ENCODE measurements at regions not wholly inside any gene's neighbourhood (a gene's known extent, or its start where the extent isn't known, plus 50 kb on each side); places are given as distances from the start of the nearest gene placed in this dataset.

DNA sequence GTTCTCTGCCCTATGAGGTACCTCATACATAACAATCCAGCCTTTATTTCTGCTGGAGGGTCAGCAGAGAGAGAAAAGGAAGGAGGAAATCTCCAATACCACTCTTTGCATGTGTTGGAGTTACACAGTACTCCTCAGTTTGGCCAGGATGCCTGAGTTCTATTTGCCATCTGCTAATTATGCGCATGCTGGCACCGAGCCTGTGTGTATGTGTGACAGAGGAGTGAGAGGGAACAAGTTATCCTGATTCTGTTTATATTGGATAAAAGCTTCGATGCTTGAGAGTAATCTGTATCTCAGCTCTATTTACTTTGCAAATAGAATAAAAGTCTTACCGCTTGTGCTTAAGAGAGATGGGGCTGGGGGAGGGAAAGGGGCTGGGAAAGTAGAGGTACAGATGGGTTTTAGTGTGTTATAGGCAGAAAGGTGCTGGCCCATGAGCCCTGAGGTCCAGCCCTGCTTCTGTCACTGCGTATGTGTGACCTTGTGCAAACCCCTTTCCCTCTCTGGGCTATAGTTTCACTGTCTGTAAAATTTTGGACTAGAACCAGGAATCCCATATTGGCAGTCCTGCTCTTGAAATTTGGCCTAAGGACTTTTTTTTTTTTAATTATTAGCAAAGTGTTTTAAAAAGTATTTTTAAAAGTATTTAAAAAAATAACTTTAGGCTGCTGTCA lies 54.5 kb upstream of the PLXNA2 start:
- no peak for ATAC-seq

DNA sequence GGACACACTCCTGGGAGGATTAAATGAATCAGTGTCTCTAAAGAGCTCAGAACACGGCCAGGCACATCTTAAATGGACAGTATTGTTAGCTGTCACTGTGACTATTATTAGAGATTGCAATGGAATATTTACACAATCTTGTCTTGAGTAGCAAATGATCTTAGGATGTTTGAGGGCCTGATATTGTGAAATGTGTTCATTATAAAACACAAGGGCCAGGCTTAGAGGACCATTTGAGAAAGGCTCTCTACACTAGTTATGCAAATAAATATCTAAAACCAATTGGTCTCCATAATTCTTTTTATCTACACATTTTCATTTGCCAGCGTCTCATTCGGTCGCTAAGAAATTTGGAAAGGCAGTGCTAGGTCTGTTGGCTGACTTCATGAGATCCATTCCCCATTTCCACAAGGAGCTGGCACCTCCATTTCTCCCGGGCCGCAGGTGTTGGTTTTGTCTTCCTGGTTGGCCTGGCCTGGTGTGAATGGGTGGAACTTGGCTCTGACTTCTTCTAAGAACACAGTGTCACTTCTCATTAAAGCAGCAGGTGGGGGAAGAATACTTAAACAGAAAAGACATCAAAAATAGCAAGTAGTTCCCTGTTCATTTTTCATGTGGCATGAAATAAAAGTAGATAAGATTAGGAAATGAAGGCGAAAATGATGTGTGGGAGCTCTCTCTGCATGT lies 56.0 kb upstream of the PLXNA2 start:
- ATAC-seq = no peak

DNA sequence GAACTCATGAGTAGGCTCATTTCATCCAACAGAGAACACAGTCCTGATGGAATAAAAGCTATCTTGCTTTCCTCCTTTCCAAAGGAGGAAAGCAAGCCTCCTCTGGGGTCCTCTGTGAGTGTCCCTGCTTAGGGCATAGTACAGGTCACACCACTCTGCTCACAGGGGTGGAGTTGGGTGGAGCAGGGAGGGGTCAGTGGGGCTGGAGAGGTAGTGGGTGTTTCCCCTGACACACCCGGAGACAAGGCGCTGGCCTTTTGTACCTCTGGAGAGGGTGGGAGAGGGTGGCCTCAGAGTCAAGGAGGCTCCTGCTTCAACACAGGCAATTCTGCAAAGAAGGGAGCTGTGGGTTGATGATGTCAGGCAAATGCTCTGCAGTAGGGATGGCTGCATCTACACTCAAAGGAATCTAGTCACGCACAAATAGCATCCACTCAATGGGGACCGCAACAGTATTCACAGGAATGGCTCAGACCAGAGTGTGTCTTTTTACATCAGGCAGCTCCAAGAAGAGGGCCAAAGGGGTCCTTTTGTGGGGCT lies 58.6 kb upstream of the PLXNA2 start:
- ATAC-seq = no peak

DNA sequence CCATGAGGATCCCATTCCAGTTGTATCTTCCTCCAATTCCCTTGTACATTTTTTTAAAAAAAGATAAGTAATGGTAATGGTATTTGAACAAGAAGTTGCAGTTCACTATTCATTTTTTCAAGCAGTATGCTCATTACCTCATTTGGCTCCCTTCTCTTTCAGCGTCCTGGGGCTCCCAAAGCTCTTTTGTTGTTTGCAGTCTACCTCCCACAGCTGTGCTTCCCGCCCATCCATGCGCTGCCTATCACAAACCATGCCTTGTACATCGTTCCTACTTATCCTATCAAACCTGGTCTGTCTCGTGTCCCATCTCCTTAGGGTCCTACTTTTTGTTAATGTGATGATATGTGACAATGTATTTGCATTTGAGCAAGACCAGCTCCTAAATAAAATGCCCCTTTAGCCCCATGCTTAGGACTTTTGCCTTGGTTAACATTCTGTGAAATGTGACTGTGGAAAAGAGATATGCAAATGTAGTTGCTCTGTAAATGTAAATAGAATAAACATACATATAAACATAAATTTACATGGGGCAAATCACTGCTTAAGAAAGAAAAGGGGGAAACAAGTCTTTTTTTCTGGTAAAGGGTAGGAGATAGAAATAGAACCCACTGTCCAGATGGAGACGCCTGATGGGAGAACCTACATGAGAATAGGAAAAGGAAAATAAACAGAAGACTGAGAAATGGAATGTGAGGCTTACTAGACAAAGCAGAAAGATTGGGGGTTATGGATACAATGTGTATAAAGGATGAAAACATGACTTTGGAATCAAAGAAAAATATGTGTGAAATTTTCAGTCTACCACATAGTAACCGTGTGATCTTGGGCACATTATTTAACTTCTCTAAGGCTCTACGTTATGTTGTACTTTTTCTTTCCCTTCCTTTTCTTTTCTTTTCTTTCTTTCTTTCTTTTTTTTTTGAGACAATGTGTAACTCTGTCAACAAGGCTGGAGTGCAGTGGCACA lies 59.8 kb upstream of the PLXNA2 start:
- ATAC-seq = no peak

DNA sequence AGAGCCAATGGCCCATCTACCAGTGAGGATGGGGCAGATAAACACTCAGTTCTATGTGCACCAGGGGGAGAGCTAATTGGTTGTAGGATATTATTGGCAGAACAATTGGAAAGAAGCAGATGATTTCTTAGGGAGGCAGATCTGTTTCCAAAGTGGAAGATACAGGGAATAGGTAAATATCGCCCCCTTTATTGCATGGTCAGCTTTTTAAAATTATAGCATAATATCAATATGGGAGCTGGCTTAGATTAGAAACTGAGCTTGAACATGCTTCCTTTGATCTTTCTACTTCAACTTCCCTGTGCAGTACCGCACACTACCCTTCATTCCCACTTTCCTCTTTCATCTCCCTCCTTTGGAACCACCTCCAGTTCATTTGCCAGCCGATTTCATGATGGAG lies 64.0 kb upstream of the PLXNA2 start:
- no peak for ATAC-seq

DNA sequence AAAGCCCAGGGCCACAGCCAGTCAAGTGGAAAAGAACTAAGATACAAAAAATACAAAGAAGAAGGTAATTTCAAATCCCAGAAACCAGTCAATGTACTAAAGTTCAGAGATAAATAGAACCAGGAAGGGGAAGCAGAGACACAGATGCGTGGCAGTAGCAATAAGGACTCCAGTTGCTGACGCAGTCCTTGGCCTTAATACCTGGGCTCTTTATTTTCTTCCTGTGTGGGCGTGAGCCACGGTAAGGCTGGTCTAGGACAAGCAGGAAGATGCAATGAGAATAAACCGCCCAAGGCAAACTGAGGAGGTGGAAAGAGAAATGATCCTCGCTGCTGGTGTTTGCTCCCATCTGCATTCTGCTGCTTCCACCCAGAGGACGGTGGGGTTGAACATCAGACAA lies 65.6 kb upstream of the PLXNA2 start:
- ATAC-seq = peak; percentile 93

DNA sequence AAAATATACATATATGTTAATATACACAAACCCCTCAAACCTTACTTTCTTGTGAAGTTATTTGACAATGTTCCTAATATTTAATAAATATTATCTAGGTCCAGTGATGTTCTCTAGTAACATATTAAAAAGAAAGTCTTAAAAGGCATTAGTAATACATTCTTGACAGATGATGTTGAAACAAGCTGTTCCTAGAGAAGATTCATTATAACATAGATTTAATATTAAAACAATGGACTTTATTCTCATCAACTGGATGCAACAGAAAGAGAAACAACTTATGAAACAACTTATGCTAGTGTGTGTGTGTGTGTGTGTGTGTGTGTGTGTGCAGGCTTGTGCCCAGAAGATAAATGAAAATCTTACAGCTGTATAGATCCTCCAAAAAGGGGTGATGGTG lies 68.5 kb upstream of the PLXNA2 start:
- no peak for ATAC-seq

DNA sequence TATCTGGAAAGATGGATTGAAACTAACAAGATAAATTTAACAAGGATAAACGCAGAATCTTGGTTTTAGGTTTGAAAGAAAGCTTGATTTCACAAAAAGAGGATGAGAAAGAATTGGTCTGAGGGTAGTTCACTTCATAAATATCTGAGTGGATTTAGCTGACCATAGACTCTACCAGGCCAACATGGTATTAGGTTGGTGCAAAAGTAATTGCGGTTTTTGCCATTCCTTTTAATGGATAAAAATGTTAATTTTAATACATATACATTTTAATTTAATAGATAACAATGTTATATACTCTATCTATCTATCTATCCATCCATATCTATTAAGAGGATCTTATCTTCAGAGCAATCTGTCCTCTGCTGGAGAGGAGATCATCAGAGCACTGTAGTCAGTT lies 70.2 kb upstream of the PLXNA2 start:
- no peak for ATAC-seq

DNA sequence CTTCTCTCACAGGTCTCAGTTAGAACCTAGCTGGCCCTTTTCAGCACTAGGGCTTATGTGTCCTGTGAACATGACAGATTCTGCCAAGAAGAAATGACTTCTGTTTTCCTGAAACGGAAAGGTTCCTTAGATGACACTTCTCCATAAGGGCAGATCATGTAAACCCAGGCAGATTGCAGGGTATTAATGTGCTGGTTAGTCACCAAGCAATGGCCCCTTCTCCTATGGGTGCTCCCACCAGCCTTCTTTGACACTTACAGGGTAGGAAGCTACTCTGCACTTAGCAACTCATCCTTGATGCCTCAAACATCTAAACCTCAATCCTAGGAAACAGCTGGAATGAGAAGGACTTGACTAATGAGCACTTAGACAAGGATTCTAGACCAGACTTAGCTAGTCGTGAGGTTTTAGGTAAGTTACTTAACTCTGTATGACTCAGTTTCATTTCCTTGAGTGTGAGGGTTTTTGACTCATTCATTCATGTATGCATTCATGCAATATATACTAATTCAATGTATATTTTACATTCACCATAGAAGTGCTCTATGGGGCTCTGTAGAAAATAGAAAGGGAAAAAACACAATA lies 74.1 kb upstream of the PLXNA2 start:
- ATAC-seq = peak; percentile 75

DNA sequence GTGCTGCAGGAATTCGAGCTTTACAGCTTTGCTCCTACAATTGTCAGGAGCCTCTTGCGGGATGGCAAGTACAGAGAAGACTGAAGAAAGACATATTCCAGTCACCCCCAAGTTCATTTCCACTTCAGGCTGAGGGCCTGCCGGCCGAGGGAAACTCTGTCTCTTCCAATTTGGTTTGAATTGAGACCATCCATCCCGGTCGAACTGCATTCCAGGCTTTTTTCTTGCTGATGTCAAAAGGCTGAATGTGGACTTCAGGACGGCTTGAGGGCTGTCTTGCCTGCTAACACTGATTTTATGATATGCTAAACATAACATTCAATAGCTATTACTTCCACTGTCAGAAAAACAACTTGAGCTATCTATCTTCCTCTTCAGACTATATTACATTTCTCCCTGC lies 79.8 kb upstream of the PLXNA2 start:
- ATAC-seq = no peak

DNA sequence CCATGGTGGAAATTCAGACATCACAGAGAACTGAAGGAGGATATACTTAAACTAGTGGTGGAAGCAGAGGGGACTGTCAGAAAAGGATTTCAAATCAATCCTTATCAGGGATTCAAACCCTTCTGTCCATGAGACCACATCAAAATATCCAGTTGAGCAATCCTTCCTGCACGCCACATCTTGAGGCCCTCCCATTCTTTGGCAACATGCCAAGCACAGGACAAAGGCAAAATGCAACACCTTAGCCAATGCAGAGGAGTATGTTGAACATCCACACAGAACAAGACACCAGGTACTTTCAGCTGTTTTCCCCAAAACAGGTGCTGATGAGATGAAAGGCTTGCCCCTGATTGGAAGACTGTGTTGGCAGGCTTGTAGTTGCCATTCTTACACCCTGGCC lies 81.8 kb upstream of the PLXNA2 start:
- ATAC-seq = no peak

DNA sequence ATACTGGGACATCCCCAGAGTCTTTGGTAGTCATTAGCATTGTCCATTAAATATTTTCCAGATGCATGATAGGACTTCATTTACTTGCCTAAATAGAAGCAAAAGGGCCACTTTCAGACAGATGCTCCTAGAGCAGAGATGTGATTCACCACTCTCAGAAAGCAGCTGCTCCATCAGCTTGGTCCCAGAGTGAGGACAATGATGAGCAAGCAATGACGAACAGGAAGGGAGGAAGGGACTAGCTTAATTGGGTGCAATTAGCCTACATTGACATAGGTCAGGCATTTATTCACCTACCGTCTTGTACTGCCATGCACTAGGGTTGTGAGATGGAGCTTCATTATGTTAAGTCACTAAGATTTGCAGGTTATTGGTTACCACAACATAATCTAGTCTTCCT lies 85.1 kb upstream of the PLXNA2 start:
- no peak for ATAC-seq

DNA sequence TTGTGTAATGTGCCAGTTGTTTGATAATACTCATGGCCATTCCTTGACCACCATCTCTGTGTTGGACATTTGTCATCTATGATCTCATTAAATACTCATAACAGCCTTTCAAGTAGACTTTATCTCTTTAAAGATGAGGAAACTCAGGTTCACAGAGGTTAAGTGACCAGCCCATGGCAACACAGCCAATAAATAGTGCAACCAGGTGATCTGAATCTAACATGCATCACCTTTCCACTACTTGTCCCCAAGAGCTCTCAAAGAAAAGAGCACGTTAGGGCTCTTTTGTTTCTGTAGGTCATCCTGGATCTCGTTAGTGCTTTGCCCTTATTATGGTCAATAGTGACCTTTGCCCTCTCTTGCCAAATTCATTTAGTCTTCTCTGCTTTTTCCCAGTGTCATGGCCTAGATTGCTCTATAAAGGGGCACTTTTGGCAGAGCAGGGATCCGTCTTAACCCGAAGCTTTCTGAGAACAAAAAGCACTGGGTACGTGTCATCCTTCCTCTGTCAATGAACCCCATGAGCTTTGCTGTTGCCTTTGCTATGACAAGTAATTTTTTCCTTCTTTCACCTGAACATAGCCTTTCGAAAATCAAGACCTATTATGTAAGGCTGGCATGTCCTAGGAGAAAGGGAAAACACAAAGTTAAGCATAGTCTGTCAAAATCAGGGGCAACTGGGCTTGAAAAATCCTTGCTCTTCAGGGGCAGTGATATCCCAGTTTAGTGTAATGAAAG lies 88.0 kb upstream of the PLXNA2 start:
- ATAC-seq = no peak

DNA sequence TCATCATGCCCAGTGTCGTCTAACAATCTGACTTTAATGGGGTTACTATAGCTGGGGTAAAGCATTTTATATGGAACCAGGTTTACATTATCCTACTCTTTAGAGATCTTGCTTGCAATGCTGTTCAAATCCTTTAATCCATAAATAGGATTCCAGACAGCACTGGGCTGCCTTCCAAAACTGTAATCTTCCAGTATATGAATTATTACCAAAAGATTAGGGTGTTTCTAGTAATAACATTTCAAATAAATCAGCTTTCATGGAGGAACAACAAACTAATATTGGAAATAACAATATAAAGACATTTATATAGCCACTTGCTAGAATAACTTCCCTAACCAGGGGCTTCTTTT lies 88.6 kb upstream of the PLXNA2 start:
- ATAC-seq = no peak

DNA sequence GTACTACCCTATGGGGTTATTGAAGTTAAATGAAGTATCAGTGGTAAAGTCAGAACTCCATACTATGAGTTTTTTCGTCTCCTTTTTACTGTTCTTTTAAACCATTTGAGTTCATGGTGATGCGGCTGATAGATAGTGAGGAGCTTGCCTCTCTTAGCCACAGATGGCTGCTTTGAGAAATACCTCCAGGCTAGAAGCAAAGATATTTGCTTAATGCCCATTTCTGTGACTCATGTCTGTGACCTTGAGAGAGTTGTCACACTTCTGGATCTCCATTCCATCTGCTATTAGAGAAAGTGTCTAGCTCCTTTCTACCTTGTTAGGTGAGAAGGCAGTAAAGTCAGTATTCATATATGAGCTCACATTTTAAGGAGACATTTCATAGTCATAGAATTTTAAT lies 89.5 kb upstream of the PLXNA2 start:
- ATAC-seq = no peak

DNA sequence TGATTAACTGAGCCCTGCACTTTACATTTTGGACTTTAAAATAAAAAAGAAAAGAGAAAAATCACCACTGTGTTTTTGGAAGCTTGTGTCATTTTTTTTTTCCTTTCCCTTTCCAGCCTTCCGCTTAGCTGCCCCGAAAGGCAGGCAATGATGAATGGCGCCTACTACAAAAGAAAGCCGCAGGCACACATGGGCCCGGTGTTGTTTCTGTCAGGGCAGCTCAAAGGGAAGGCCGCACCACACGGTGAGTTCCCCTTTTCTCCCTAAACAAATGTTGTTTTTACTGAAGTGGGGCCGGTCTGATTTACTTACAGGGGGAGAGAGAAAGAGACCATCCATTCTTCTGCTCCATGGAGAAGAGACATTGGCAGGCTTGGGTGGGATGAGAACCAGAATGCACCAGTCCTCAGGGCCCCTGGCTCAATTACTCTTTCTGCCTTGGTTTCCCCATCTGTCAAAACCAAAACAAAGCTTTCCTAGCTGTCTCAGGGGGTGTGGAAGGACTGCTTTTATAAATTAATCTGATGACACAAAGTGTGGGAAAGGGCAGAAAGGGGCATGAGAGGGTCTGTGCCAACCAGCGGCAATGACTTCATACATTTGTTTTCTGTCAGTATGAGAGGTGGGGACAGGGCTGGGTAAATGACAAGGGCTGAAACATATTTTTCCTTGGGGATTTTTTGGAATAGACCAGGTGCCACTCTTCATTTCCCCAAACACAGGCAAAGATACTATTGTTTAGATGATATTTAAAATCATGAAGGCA lies 91.4 kb upstream of the PLXNA2 start:
- no peak for ATAC-seq

DNA sequence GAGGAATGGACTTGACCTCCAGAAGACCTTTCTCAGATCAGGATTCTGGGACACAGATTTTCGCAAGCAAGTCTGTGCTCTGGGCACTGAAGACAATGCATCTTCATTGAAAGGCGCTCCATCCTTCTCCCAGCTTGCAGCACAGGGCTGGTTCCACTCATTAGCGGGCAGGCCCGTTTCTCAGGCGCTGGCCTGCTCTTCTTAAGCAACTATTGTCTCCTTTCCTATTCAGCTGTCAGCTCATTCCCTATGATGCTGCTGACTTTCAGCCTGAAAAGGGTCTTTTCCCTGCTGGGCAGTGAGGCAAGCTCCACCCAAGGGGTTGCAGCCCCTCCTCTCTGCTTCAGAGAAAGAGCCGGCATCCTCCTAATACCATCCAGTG lies 91.9 kb upstream of the PLXNA2 start:
- ATAC-seq = no peak

DNA sequence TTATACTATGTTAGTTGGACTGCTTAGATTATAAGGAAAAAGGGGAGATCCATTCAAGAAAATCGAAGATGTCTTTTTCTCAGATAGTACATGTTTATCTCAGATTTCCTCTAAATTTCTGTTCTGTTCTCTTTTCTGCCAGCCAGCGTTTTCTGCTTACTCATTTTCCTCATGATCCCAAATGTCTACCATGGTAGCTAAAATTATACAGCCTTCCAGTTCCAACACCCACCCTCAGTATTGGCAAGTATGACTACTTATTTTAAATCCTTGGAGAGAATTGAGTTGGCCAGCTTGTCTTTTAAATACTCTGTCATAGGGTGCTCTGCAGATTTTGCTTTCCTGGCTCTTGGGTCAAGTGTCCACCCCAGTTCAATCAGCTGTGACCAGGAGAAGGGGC lies 95.7 kb upstream of the PLXNA2 start:
- no peak for ATAC-seq

DNA sequence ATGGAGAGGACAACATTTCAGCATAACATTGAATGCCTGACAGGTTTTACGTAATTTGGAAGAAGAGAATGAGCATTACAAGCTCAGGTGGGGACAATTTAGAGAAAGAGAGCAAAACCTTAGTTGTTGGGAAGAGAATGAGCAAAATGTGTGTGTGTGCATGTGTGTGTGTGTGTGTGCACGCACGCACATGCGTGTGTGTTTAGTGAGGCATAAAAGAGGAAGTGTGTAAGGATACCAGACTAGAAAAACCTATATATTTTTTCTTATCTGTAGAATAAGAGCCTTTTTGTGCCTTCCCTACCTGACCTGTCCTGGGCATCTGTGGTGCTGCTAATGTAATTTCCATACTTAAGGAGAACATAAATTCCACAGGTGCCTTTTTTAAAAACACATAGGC lies 99.0 kb upstream of the PLXNA2 start:
- ATAC-seq = no peak

DNA sequence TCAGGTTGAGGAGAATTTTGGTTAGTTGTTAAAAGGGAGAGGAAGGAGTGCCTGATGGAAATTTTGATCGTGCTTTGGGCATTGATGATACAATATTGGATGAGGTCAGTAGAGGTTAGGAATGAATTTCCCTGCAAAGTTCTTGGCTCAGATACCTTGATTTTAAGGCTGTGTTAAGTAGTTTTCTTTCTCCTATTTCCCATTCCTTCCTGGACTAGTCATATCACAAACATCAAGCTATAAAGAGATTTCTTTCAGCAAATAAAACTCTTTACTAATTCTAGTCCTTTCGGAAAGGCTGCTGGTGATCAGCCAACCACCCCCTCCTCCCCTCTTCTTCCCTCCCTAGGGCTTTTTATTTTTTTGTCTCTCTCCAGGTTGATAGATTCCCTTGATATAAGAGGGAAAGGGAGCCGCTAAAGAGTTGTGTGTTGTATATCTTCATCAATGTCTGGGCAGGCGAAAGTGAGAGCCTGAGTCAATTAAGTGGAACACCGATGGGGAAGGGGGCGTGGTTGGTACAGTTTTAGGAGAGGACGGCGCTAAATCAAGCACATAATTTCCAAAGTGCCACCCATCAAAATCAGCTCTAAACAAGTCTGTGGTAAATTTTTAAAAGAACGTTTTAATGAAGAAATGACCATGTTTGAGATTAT lies 100.1 kb upstream of the PLXNA2 start:
- ATAC-seq = no peak

DNA sequence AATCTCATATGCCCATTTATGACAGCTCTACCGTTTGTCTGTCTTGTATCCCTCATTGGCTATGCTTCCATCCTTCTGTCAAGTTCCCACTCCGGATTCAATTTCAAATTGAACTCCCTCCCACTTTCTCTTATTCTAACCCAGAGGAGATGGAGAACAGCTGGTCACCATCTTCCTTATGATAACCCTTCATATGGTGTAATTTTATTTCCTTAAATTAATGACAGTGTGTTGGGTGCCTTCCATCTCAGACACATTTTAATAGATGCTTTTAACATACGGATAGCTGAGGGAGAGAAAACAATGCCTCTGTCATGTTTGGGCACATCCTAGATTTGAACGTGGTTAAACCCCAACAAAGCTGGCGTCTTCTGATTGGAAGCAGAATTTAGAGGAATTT lies 103.0 kb upstream of the PLXNA2 start:
- ATAC-seq = no peak

Measured in esophagus mucosa (tissue), 1 donor.